MG63 (cell line): ENCODE measurements at regions not wholly inside any gene's neighbourhood (a gene's known extent, or its start where the extent isn't known, plus 50 kb on each side); places are given as distances from the start of the nearest gene placed in this dataset.
"Not testable (repeated sequence)": the region's sequence is repeated elsewhere in the genome, so short reads cannot be mapped to it uniquely, and the experiment has no call there.

ENCODE experiments used
- DNase-seq: peaks from one replicate; pipeline ENCODE4 v3.0.0-alpha.2; 2020
- H3K27me3 ChIP-seq: fragments of 250-450 bp; sonication (Bioruptor Pico); 2 replicates; pipeline ENCODE4 v1.5.1; 2020; ENCODE audit warnings: mild to moderate bottlenecking, moderate library complexity
- H3K36me3 ChIP-seq: fragments of 250-450 bp; sonication (Bioruptor Pico); 2 replicates; pipeline ENCODE4 v1.5.1; 2020; ENCODE audit warnings: mild to moderate bottlenecking, moderate library complexity
- H3K4me3 ChIP-seq: fragments of 250-450 bp; sonication (Bioruptor Pico); 2 replicates; pipeline ENCODE4 v1.5.1; 2020; ENCODE audit warnings: mild to moderate bottlenecking, moderate library complexity
- H3K9me3 ChIP-seq: fragments of 250-450 bp; sonication (Bioruptor Pico); 2 replicates; pipeline ENCODE4 v1.5.1; 2020; ENCODE audit warnings: mild to moderate bottlenecking, moderate library complexity

- Histone ChIP-seq H3K36me3 (no peaks in the 10 kb centered on the region), H3K9me3 (no peaks in the 10 kb centered on the region), H3K27me3 (no peaks in the 10 kb centered on the region; the same call in 1 of the 2 replicates), H3K4me3 (no peak overlapping the region)
- no peak for DNase-seq
Observed at GRCh38 chr1:214126697-214127146, 138.9 kb downstream of the PROX1 start.

GRCh38 chr1:214127705-214128104 is 139.9 kb downstream of the PROX1 start:
- H3K27me3 ChIP-seq = no peaks in the 10 kb centered on the region; the same call in 1 of the 2 replicates
- no peak overlapping the region for H3K4me3 ChIP-seq
- no peaks in the 10 kb centered on the region for H3K36me3 ChIP-seq
- H3K9me3 ChIP-seq = no peaks in the 10 kb centered on the region
- DNase-seq = no peak

DNA sequence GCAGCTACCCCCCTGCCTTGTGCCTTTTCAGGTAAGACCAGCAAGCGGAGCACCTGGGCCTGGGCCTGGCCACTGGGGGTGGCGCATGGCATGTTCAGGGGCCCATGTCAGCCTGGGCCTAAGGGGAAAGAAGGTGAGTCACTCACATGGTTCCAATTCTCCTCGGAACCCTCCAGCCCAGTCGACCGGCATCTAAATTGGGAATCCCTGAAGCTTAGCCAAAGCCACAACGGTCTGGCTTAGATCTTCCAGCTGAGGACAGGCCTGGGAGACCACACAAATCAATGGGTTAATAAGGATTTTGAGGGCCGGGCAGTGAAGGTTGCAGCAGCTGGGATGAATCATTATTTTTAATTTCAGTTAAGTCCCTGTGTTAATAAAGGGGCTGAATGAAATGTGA is 145.1 kb upstream of the SMYD2 start:
- no peaks in the 10 kb centered on the region; the same call in 1 of the 2 replicates for H3K27me3 ChIP-seq
- H3K4me3 ChIP-seq = no peak overlapping the region
- H3K9me3 ChIP-seq = no peaks in the 10 kb centered on the region
- no peak for DNase-seq
- no peaks in the 10 kb centered on the region for H3K36me3 ChIP-seq

DNA sequence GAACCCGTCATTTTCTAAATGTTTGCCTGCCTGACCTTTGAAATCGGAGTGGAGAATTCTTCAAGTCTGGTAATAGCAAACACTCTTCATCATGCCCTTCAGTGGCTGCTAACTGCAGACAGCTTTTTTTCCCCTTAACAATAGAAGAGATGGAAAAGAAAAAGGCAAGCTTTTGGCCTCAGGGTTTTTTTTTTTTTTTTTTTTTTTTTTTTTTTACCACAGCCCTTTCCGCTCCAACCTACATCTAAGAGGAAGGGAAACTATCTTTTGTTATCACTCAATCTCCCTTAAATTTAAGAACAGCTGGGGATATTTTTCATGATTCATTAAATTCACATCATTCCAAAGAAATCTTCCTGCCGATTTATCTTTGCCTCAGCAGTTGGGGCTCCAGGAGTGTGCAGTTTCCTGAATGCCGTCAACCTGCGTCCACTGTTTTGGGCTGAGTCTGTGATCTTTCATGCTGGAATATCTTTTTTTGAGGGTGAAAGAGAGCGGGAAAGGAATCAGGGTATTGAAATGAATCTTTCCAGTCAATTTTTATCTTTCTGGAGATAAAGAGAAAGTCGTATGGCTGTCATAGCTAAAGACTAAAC is 144.5 kb upstream of the SMYD2 start:
- no peaks in the 10 kb centered on the region for H3K9me3 ChIP-seq
- no peaks in the 10 kb centered on the region; the same call in 1 of the 2 replicates for H3K27me3 ChIP-seq
- no peak for DNase-seq
- no peak overlapping the region for H3K4me3 ChIP-seq
- no peaks in the 10 kb centered on the region for H3K36me3 ChIP-seq

- H3K27me3 ChIP-seq = no peaks in the 10 kb centered on the region
- H3K36me3 ChIP-seq = no peaks in the 10 kb centered on the region
- no peak overlapping the region for H3K4me3 ChIP-seq
- H3K9me3 ChIP-seq = no peaks in the 10 kb centered on the region
- no peak for DNase-seq
Observed at GRCh38 chr1:214141486-214141885, 139.5 kb upstream of the SMYD2 start.

DNA sequence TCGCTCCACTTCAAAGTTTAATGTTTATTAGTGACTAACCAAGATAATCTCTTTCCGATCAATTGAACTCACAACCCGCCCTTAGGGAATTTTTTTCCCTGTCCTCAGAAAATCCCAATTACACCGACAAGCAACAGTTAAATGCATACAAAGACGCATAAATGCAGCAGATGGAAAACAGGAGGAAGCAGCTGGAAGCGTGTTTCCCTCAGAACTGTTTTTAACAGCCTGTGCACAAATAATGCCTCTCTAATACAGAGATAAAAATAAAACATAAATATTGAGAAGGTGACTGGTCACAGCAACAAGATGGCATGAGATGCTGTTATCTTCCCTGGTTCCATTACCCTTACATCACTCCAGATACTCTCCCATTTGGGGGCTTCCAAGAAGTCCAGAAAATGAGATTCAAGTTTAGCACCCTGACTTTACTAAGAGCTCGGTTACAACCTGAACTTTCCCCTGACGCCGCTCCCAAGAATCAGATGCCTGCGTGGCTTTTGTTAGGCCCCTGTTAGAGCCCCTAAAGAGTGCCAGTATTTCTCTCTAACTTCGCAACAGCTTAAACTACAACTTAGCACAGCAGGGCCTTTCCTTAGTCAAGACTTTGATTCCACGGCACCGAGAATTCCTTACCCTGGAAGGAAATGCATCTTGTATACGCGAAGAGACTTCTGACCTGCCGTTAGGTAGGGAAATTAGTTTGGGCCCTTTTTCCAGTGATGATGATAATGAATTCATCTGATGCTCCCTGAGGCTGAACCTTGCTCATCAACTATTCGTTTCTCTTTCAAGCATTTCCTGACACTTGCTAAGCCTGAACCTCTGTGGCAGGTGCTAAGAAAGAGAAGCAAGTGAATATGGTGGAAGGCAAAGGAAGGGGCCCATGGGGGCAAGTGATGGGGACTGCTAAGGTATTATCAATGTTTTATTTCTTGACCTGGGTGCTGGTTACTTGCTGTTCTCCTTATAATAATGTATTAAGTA is 137.7 kb upstream of the SMYD2 start:
- Histone ChIP-seq H3K36me3 (no peaks in the 10 kb centered on the region), H3K9me3 (no peaks in the 10 kb centered on the region), H3K4me3 (no peak overlapping the region), H3K27me3 (no peaks in the 10 kb centered on the region)
- DNase-seq = no peak

- H3K9me3 ChIP-seq, H3K27me3 ChIP-seq, H3K36me3 ChIP-seq, H3K4me3 ChIP-seq, DNase-seq: not testable (repeated sequence)
Observed at GRCh38 chr1:214144521-214144920, 136.4 kb upstream of the SMYD2 start.

- no peaks in the 10 kb centered on the region for H3K27me3 ChIP-seq
- no peaks in the 10 kb centered on the region for H3K36me3 ChIP-seq
- H3K9me3 ChIP-seq = no peaks in the 10 kb centered on the region
- H3K4me3 ChIP-seq = no peak overlapping the region
- DNase-seq = no peak
Observed at GRCh38 chr1:214146523-214146922, 134.4 kb upstream of the SMYD2 start.

DNA sequence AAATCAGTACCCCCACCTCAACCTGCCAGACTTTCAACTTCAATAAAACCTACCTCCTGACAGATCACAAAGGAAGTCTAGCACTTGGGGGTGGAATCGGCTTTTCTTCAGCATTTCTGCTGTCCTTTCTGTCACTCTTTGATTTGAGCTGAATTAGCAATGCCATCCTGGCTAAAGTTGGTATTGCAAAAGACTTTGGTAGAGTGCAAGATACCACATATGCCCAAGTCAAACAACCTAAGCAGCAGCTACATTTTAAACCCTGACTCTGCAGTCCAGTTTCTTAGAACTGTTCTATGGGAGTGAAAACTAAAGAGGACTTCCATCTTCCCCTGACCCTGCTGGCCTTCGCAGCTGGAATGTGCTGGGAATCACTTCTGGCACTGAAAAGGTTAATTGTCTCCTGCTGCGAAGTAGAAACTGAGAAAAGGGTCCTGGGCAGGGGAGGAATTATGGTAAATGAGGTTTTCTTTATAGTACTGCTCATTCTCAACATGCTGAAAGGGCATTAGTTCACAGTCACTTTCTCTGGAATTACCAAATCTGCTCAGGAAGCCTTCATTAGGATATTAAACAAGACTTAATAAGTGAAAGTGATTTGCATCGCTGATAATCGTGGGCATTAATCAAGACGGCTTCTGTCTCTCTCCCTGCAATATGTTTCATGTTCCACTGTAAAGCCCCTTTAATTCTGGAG is 126.2 kb upstream of the SMYD2 start:
- no peak for DNase-seq

GRCh38 chr1:214155987-214156625 is 124.9 kb upstream of the SMYD2 start:
- H3K9me3 ChIP-seq = no peaks in the 10 kb centered on the region
- peaks cover 23% of the 10 kb centered on the region for H3K27me3 ChIP-seq
- no peak overlapping the region for H3K4me3 ChIP-seq
- DNase-seq = no peak
- no peaks in the 10 kb centered on the region for H3K36me3 ChIP-seq

More for the DNA sequence above, 126.2 kb upstream of the SMYD2 start:
- Histone ChIP-seq H3K9me3 (no peaks in the 10 kb centered on the region), H3K4me3 (no peak overlapping the region), H3K36me3 (no peaks in the 10 kb centered on the region), H3K27me3 (peaks cover 15% of the 10 kb centered on the region; the same call in 1 of the 2 replicates)

GRCh38 chr1:214164173-214164572 is 116.8 kb upstream of the SMYD2 start:
- H3K4me3 ChIP-seq = no peak overlapping the region
- DNase-seq = no peak
- no peaks in the 10 kb centered on the region for H3K36me3 ChIP-seq
- peaks cover 38% of the 10 kb centered on the region for H3K27me3 ChIP-seq
- H3K9me3 ChIP-seq = no peaks in the 10 kb centered on the region

GRCh38 chr1:214165850-214166374 is 115.0 kb upstream of the SMYD2 start:
- no peak overlapping the region for H3K4me3 ChIP-seq
- no peaks in the 10 kb centered on the region for H3K36me3 ChIP-seq
- H3K27me3 ChIP-seq = peaks cover 28% of the 10 kb centered on the region
- no peak for DNase-seq
- H3K9me3 ChIP-seq = no peaks in the 10 kb centered on the region

DNA sequence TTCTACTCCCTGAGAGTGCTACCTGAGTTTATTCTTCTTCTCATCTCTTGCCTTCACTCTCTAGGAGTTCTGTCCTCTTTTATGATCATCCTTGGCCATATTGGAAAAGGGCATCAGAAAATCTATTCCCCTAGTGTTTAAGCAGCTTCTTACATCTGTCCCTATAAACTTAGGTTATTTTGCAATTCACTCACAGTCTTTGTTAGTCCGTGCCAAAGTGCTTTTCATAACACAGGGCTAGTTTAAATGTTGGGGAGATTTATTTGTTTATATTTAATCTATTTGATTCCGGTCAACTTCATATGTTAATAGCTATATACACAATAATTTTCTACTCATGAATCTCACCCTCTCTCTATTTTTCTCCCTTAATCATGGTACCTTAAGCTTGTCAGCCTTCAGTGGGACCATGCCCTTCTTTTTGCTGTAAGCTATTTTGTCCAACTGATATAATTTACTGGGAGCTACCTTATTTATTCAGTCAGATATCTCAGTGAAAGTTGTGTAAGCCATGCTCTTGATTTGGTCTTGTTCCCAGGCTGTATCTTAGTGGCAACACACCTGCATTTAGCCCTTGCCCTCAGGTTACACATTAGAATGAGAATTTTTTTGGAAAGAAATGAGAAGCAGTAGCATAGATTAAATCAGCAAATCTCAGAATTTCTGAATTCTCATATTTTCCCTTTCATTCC is 106.3 kb upstream of the SMYD2 start:
- Histone ChIP-seq H3K9me3 (no peaks in the 10 kb centered on the region), H3K27me3 (peaks cover 6% of the 10 kb centered on the region), H3K36me3 (no peaks in the 10 kb centered on the region), H3K4me3 (no peak overlapping the region)
- DNase-seq = no peak

- peaks cover 15% of the 10 kb centered on the region for H3K27me3 ChIP-seq
- DNase-seq = no peak
- no peaks in the 10 kb centered on the region for H3K9me3 ChIP-seq
- H3K4me3 ChIP-seq = no peak overlapping the region
- H3K36me3 ChIP-seq = no peaks in the 10 kb centered on the region
Observed at GRCh38 chr1:214178102-214178501, 102.9 kb upstream of the SMYD2 start.

- H3K9me3 ChIP-seq = no peaks in the 10 kb centered on the region
- H3K4me3 ChIP-seq = no peak overlapping the region
- no peak for DNase-seq
- H3K27me3 ChIP-seq = peaks cover 62% of the 10 kb centered on the region
- no peaks in the 10 kb centered on the region for H3K36me3 ChIP-seq
Observed at GRCh38 chr1:214184992-214185391, 96.0 kb upstream of the SMYD2 start.
